AG04449 (cell line): ENCODE measurements at regions not wholly inside any gene's neighbourhood (a gene's known extent, or its start where the extent isn't known, plus 50 kb on each side); places are given as distances from the start of the nearest gene placed in this dataset.

ENCODE experiments used
- CTCF ChIA-PET: fragments of 350-600 bp; formaldehyde crosslinking; extraction: SDS; loops from one replicate; lab custom pipeline; 2021; ENCODE audit warnings: antibody characterized with exemption; lab: Yijun Ruan, JAX
- POLR2A ChIA-PET: fragments of 400-600, 350-600 bp; formaldehyde crosslinking; extraction: SDS; loops from one replicate; lab custom pipeline; 2020; ENCODE audit warnings: antibody characterized with exemption, inconsistent platforms; lab: Yijun Ruan, JAX
- DNase-seq: peaks from one replicate; pipeline ENCODE4 v3.0.0-alpha.2; 2010; ENCODE audit warnings: low read depth, low spot score
- H3K4me3 ChIP-seq: 2 replicates; pipeline ENCODE4 v1.5.1; 2011; ENCODE audit warnings: low read depth, mild to moderate bottlenecking, control low read depth, low read length
- CTCF ChIP-seq: IDR thresholded peaks from one replicate; pipeline ENCODE4 v1.5.1; 2011; ENCODE audit warnings: mild to moderate bottlenecking, moderate library complexity, low read length, control low read depth, inconsistent platforms; ENCODE audit not compliant: insufficient read depth; ENCODE audit errors: missing control alignments

GRCh38 chrX:95076449-95076848, 1402.4 kb downstream of the FAM133A start:
- no peak overlapping the region for H3K4me3 ChIP-seq
- TF ChIP-seq CTCF, result peak; percentile 37
- ChIA-PET POLR2A (no interaction called here), CTCF (interaction anchor here (0.6 to 3.6 kb wide), 8 partner anchors 9 to 1424 kb away, joined by 3 to 24 read pairs (median 6); no protein-coding TSS in a partner anchor)
- DNase-seq, result no peak

GRCh38 chrX:95101851-95102390, 1427.9 kb downstream of the FAM133A start:
- no peak for TF ChIP-seq CTCF
- H3K4me3 ChIP-seq, result no peak overlapping the region
- POLR2A ChIA-PET, result no interaction called here
- CTCF ChIA-PET, result interaction anchor here (0.7 kb wide), 1 partner anchor 26 kb away, joined by 3 read pairs; no protein-coding TSS in a partner anchor
- DNase-seq, result no peak

- DNase-seq, result no peak
- ChIA-PET CTCF (no interaction called here), POLR2A (no interaction called here)
- no peak for TF ChIP-seq CTCF
- no peak overlapping the region for H3K4me3 ChIP-seq
Measured at GRCh38 chrX:95117556-95117955, 1443.5 kb downstream of the FAM133A start.

GRCh38 chrX:95145848-95146490, 1472.0 kb downstream of the FAM133A start:
- ChIA-PET POLR2A (no interaction called here), CTCF (no interaction called here)

GRCh38 chrX:95152810-95153209, 1478.8 kb downstream of the FAM133A start:
- ChIA-PET POLR2A (no interaction called here), CTCF (no interaction called here)
- H3K4me3 ChIP-seq, result no peak overlapping the region
- DNase-seq, result no peak
- no peak for TF ChIP-seq CTCF

More at GRCh38 chrX:95145848-95146490, 1472.0 kb downstream of the FAM133A start:
- DNase-seq, result no peak
- H3K4me3 ChIP-seq, result no peak overlapping the region
- TF ChIP-seq CTCF, result no peak

- DNase-seq, result no peak
- POLR2A ChIA-PET, result no interaction called here
- H3K4me3 ChIP-seq, result no peak overlapping the region
- no peak for TF ChIP-seq CTCF
- CTCF ChIA-PET, result no interaction called here
Measured at GRCh38 chrX:95156566-95156965, 1482.6 kb downstream of the FAM133A start.
